NCI-H446 (cell line): ENCODE measurements at regions not wholly inside any gene's neighbourhood (a gene's known extent, or its start where the extent isn't known, plus 50 kb on each side); places are given as distances from the start of the nearest gene placed in this dataset.
A peak's percentile ranks its signal among the peaks of the same experiment; 100 is the strongest.
"Not testable (repeated sequence)": the region's sequence is repeated elsewhere in the genome, so short reads cannot be mapped to it uniquely, and the experiment has no call there.

ENCODE experiments used
- DNase-seq, 2 experiments: peaks; one replicate each; lab custom pipeline; 2025; lab: John Stamatoyannopoulos, UW

DNA sequence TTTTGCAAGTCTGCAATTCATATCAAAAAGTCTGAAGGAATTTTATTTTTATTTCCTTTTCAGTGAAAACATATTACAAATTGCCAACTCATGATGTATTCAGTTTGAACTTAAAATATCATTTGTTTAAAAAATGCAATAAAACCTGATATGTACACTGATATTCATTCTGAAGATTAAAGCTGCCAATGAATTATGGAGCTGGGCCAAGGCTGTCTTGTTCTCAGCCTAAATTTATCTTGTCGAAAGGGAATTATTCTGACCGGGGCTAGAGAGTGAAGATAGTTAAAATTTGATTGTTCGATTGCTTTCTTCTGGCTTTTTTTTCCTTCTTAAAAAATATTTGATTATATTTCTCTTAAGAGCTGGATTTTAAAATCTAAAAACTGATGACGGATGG is 54.0 kb upstream of the RBFOX1 start:
- no peak for DNase-seq

DNA sequence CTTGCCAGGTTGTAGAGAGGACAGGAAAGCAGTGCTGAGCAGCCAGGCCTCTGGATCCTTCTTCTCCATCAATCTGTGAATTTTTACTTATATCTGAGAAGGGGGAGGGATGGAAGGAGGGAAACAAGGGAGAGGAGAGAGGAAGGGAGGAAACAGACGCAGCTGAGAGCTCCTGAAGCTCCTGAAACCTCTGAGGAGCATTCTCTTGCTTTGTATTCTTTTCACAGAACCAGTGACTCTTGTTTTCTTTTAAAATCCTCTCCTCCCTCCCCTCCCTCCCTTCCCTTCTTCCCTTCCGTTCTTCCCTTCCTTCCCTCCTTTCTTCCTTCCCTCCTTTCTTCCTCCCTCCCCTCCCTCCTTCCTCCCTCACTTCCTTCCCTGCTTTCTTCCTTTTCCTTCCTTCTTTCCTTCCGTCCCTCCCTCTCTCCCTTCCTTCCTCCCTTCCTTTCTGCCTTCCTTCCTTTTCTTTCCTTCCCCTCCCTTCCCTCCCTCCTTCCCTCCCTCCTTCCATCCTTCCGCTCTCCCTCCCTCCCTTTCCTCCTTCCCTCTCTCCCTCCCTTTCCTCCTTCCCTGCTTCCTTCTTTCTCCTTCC is 60.0 kb upstream of the RBFOX1 start:
- DNase-seq = no peak

DNA sequence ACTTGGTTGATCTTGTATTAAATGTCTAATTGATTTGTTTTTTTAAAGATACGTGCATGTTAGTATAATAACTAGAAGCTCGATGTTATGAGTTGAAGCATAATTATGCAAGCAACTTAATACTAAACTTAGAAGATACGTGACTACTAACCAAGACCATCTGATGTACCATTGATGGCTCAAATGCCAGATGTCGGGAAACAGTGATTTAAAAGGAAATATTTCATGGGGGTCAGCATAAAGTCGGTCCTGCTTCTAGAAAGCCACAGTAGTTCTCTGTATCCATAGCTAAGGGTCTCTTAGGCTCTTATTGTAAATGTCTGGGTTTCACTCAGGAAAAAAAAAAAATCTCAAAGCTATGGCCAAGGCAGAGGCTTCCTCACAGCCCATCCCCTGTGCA is 61.2 kb upstream of the RBFOX1 start:
- DNase-seq = no peak

DNA sequence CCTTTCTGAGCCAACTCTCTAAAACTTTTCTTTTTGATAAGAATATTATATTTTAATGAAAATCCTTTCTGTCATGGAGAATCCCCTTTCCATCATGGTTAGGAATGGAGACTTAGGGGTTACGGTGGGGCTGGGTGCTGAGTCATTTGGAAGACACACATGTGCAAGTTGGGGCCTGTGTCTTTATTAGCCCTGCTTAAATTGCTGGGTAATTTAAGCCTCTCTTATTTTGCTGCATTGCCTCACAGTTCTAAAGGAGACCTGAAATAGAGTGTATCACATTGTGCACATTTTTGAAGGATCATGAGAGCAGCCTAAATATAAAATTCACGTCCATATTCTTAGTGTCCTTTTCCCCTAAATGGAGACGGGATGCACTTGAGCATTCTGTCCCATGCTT is 61.8 kb upstream of the RBFOX1 start:
- no peak for DNase-seq

DNA sequence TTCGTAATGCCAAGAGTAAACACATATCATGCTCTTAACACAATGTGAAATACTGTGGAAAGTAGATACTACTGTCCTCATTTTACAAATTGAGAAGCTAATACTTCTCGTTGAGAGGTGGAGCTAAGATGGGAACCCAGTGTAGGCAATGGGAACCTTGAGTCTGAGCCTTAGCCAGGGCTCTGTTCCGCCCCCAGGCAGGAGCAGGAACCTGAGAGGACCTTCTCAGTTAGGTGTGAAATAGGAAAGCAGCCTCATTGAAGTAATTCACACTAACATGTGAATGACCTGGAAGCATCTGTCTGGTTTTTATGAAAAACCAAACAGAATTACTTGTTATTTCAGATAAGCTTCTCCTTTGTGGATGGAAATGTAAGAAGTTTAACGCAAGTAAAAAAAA is 62.6 kb upstream of the RBFOX1 start:
- no peak for DNase-seq

DNA sequence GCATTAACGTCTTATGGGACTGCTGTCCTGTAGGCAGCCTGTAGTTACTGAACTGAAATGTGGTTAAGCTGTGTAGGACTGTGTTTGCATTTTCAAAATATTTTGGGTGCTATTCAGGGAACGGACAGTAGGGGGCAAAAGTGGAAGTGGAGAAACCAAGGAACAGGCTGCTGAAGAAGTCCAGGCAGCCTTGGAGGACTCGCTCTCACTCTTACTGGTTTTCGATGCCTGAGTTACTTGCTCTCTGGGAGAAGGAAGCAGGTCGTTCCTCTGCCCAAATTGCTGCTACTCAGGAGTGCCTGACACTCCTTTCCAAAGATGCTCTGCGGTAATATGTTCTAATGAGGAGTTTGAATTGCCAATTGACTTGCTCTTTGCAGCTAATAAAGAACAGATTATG is 64.5 kb upstream of the RBFOX1 start:
- peak; percentile 1 to 45 for DNase-seq

DNA sequence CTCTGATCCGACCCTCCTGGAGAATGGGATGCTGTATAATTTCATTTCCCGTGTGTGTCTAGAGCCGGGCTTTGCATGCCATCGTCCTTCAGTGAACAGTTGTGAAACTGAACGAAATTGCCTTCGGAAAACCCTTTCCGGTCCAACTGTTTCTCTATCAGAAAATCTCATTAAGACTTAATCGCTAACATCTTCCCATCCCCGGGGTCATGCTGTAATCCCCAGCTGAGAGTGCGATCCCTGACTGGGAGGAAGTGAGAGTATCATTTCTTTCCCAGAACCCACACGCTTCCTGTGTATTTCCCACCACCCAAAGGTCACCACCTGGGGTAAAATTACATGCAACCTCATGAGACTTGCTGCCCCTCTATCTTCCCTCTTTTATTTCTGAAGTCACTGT is 75.6 kb upstream of the RBFOX1 start:
- DNase-seq = no peak

DNA sequence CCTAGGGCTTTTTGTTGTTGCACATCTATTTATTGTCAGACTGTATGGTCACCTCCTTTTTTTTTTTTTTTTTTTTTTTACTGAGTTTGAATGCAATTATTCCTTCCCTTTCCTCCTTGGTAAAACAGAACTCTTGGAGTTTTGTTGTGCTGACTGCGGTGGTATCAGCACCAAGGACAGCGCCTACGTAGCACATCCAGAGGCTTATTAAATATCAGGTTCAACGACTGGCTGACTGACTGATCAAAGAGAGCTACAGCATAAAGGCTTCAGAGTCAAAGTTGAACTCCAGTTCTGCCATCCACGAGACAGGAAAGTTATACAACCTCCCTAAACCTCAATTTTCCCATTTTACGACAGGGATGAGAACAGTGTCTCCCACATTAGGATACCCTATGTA is 86.1 kb upstream of the RBFOX1 start:
- no peak for DNase-seq

DNA sequence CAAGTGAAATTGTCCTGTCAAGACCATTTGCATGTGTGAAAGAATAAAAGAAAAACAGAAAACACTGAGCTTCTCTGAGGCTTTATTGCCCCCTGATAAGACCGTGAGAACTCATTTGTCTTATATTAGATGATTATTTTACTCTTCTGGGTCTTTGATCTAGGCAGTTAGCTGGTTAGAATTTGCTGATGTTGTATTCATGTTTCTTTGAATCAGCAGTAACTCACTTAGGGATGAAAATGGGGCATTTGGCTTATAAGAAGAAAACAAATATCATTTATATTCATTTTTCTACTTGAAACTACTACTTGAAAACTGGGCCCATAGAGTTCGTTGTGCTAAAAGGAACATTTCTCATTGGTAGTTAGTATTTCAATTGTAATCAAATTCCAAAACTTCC is 93.1 kb upstream of the RBFOX1 start:
- DNase-seq = no peak

DNA sequence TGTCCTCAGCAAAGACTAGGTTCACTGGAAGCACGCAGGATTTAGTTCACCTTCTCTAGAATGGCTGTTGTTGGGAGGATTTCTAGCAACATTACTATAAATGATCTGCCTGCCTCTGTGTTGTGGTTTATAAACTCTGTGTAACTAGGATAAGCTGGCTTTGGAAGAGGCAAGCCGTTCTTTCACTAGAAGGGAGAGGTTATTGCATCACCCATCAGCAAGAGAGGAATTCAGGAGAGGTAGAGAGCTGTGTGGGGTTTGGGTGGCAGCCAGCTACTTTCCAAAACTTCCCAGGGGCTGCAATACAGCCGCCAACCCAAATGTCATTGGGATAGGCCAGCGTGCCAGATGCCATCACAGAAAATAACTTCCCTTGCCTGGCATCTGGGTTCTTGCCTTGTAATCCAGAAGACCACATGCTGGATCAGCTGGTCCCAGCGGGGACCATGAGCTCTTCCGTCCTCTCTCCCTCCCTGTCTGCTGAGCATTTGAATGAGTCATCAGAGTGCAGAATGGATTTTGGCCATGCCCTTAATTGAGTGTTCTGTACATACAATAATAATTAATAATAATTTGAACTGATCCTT is 95.7 kb upstream of the RBFOX1 start:
- no peak for DNase-seq

DNA sequence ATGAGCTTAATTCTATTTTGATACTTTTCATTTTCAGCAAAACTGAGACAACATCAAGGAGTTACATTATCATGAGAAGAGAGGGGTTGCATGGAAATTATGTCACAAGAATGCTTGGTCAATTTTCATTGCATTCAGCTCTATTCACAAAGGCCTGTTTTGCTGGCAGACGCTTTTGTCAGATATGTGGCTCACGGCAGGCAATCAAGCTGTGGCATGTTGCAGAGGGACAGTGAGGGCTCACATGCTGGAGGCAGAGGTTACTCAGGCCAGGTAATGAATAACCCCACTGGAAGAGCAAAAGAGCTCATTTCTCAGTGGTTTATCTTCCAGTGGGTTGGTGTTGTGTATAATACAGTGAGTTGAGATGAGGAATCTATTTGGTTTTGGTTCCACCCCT is 98.7 kb upstream of the RBFOX1 start:
- DNase-seq = no peak

DNA sequence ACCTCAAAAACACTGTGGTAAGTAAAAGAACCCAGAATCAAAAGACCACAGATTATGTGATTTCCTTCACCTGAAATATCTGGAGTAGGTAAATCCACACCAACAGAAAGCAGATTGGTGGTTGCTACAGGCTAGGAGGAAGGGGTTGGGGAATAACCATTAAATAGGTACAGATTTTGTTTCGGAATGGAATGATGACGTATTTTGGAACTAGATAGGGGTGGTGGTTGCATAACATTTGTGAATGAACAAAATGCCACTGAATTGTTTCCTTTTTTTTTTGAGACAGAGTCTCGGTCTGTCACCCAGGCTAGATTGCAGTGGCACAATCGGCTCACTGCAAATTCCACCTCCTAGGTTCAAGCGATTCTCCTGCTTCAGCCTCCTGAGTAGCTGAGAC is 100.9 kb upstream of the RBFOX1 start:
- no peak for DNase-seq

DNA sequence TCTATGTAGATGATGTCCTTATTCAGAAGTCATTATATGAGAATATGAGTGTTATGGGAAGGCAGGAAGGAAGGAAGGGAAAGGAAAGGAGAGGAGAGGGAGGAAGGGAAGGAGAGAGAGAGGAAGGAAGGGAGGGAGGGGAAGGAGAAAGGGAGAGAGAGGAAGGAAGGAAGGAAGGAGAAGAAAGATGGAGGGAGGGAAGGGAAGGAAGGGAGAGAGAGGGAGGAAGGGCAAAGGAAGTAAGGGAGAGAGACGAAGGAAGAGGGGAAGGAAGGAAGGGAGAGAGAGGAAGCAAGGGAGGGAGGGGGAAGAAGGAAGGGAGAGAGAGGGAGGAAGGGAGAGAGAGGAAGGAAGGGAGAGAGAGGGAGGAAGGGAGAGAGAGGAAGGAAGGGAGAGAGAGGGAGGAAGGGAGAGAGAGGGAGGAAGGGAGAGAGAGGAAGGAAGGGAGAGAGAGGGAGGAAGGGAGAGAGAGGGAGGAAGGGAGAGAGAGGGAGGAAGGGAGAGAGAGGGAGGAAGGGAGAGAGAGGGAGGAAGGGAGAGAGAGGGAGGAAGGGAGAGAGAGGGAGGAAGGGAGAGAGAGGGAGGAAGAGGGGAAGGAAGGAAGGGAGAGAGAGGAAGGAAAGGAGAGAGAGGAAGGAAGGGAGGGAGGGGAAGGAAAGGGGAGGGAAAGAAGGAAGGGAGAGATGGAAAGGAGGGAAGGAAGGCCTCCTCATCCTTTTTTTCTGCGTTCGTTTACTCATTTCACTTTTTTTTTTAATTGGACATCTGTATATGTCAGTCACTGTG is 103.0 kb upstream of the RBFOX1 start:
- DNase-seq = not testable (repeated sequence)

DNA sequence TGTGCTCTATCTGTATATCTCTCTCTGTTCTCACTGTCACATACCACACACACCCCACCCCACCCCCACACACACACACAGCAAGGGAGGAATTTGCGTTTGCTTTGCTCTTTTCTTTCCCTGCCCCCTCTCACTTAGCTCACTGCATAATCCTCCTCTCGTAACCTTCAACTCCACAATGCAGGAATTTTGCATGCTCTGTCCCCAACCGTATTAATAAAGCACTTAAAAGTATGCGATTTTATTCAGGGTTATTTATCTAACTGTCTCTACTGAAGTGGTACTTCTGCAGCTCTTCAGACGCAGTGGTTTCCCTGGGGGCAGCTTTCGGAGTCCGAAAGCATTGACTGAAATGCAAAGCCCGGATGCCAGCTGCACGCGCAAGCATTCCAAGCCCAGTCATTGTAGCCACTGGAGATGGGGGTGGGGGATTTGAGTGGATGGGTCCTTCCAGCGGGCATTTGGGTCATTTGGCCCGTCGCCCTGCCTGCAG is 105.4 kb upstream of the RBFOX1 start:
- no peak for DNase-seq

DNA sequence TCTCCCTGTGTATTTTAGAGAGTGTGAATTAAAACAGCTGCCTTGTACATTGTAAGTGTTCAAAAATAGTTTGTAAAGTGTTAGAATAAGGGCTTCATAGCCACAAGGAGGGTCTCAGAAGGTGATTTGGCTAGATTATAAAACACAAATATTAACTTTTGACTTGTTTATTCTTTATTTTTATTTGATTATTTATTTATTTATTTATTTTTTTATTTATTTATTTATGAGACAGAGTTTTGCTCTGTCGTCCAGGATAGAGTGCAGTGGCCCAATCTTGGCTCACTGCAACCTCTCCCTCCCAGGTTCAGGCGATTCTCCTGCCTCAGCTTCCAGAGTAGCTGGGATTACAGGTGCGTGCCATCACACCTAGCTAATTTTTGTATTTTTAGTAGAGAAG is 111.5 kb upstream of the RBFOX1 start:
- no peak for DNase-seq

DNA sequence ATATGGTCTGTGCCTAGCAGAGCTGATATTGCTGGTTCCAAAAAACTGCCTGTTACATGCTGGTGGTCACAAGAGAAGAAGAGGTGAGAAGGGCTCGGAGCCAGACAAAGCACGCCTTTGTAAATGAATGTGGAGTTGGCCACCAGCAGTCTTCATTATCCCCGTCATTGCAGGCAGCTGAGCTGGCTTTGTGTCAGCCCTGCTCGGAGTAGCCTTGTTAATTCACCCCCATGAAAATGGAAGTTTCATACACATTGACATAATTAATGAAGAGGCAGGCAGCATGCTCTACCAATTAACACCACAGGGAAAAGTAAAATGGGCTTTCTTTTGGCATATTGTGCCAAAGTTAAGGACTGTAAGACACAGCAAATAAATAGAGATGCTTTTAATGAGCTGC is 113.7 kb upstream of the RBFOX1 start:
- no peak for DNase-seq

DNA sequence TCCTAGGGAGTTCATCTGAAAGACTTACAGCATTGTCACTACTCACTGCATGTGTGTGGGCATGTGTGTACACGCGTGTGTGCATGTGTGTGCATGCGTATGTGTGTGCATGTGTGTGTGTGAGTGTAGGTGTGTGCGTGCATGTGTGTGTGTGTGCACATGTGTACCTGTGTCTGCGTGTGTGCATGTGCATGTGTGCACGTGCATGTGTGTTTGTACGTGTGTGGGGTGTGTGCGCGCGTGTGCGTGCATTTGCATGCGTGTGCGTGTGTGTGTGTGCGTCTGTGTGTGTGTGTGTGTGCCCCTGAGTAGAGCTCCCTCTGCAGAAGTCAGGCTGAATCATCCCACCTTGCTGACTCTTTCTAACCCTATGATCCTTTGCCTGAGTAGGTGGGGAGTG is 114.8 kb upstream of the RBFOX1 start:
- DNase-seq = no peak

DNA sequence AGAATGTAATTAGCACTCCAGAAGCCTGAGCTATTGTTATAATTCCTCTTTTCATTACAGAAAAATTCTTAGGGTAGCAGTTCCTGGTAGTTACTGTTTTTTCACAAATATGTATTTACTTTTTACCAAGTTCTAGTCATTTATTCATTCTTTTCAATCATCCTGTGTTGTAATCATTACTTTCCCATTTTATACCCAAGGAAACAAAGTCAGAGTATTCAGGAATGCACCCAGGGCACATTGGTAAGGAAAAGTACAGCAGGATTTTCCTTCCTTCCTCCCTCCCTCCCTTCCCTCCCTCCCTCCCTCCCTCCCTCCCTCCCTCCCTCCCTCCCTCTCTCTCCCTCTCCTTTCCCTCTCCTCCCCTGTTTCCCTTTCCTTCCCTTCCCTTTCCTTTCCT is 115.9 kb upstream of the RBFOX1 start:
- no peak for DNase-seq

DNA sequence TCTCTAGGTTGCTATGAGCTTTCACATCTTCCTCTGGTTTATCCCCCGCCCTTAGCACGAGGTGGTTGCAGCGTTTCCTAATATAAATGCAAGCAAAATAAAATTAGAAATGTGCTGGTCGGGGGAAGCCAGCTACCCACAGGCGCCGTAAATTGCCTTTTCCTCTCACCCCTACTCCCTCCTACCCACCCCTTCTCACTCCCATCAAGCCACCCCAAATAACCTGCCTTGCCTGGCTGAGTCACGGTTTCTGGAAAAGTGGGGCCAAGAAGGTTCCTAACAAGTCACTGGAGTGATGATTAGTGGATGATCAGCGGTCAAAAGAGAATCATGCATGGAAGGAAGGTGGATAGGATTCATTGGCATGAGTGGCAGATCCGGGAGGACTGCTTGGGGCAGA is 120.9 kb upstream of the RBFOX1 start:
- no peak for DNase-seq

DNA sequence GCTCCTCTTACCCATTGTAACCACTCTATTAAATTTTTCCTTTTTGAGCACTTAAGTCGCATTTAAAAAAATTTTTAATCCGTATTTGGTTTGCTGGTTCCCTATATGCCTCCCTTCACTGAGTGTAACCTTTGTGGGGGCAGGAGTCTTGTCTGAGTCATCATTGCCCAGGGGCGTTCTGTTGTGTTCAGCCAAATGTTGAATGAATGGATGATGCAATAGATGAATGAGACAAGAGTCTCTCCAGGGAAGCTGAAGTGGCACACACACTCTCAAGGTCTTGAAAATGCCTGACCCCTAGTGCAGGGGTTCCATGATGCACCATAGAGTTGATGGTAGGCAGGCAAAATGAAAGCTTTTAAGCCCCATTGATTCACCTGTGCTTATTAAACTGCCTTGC is 123.0 kb upstream of the RBFOX1 start:
- no peak for DNase-seq

DNA sequence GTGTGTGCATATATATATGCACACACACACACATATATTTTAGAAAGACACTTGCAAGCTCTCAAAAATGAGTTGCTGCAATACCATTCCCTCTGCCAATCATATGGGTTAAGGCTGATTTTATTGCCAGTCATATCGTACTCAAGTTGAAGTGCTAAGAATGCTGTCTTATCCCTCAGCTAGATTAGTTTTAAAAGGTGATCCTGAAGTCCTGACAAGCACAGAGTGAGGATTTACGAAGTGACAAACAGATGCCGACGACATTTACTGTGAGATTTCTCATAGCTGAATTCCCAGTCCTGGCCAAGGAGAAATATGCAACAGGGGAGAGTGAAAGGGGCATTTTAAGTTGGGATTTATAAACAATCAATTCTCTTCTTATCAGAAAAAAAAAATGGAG is 126.2 kb upstream of the RBFOX1 start:
- DNase-seq = no peak

DNA sequence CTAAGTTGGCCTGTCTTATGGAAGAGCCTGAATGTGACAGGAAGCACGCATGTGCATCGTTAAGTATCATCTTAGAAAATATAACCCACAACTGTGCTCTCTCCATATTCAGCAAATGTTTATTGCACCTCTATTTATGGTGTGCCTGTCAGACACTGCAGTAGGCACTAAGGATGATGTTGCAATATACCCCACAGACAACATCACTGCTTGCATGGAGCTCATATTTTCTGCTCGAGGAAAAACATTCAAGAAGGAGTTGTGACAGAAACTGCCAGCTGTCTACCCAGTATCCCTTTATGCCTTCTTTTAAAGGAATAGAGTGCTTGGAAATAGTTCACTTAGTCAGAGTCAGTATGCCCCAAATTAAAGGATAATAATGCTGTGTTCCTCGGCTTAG is 132.3 kb upstream of the RBFOX1 start:
- DNase-seq = no peak

DNA sequence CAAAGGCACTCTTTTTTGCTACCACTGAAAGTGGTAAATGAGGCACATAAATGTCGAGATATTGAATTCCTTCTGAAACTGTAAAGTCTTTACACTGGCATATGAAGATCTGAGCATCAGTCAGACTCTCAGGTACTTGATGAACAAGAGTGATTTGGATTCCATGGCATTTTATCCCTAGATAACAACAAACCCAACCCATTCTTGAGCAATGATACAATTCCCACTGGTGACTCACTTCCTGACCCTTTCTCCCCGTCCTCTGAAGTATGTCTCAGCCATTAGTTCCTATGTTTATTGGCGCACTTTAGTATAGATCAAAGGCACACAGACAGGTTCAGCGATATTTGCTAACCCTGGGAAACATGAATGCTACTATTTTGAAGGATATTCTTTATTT is 147.0 kb upstream of the RBFOX1 start:
- no peak for DNase-seq

DNA sequence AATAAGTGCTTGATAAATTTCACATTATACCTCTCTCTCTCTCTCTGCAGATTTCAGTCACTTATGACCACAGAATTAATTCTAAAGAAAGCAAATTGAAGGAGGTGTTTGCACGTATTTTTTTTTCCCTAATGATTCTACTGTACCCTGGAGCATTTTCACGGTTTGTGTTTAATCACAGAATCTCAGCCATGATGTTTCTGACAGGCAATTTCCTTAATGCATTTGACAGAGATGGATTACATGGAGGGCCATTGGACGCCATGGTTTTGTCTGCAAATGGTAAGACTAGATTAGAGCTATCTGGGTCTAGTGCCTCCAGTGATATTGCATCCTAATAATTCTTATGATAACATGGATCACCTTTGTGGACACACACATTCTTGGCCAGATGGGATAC is 147.5 kb upstream of the RBFOX1 start:
- DNase-seq = no peak
